Mesothelial cell of epicardium (in vitro differentiated cells): ENCODE measurements at regions not wholly inside any gene's neighbourhood (a gene's known extent, or its start where the extent isn't known, plus 50 kb on each side); places are given as distances from the start of the nearest gene placed in this dataset.

Experiments used
- DNase-seq, 2 experiments: peaks; one replicate each; pipeline ENCODE4 v3.0.0; 2021; ENCODE audit warnings: low spot score in 2 of 2; ENCODE audit not compliant: unreplicated experiment in 2 of 2
- H3K27ac Mint-ChIP-seq: 2 replicates; pipeline ENCODE4 v1.8.0; 2021; ENCODE audit warnings: mixed read lengths
- H3K27me3 Mint-ChIP-seq: 2 replicates; pipeline ENCODE4 v1.8.0; 2021; ENCODE audit warnings: low read depth, mixed read lengths
- H3K36me3 Mint-ChIP-seq: 2 replicates; pipeline ENCODE4 v1.8.0; 2021; ENCODE audit warnings: mixed read lengths
- H3K4me1 Mint-ChIP-seq: 2 replicates; pipeline ENCODE4 v1.8.0; 2021; ENCODE audit warnings: mixed read lengths
- H3K4me3 Mint-ChIP-seq: 2 replicates; pipeline ENCODE4 v1.8.0; 2021; ENCODE audit warnings: mild to moderate bottlenecking, moderate library complexity, mixed read lengths
- H3K9me3 Mint-ChIP-seq: 2 replicates; pipeline ENCODE4 v1.8.0; 2021; ENCODE audit warnings: mixed read lengths
- CTCF ChIP-seq: fragments of 200-600 bp; sonication (generic); IDR thresholded peaks from one replicate; pipeline ENCODE4 v1.5.0; 2021; ENCODE audit warnings: antibody characterized with exemption; ENCODE audit not compliant: unreplicated experiment

- no peak for TF ChIP-seq CTCF
- H3K4me3 Mint-ChIP-seq = no peak overlapping the region
- H3K9me3 Mint-ChIP-seq = no peaks in the 10 kb centered on the region
- H3K4me1 Mint-ChIP-seq = peaks cover 8% of the 10 kb centered on the region
- no peak overlapping the region for H3K27ac Mint-ChIP-seq
- DNase-seq = no peak
- H3K27me3 Mint-ChIP-seq = no peaks in the 10 kb centered on the region
- no peaks in the 10 kb centered on the region for H3K36me3 Mint-ChIP-seq
Observed at GRCh38 chr5:107803728-107804127, 133.0 kb upstream of the EFNA5 start.

- DNase-seq = no peak
Observed at GRCh38 chr5:107801061-107801460, 130.3 kb upstream of the EFNA5 start.

GRCh38 chr5:107799306-107799705 lies 128.6 kb upstream of the EFNA5 start:
- Mint-ChIP-seq H3K27me3 (no peaks in the 10 kb centered on the region), H3K4me1 (peaks cover 6% of the 10 kb centered on the region), H3K4me3 (no peak overlapping the region), H3K9me3 (peaks cover 5% of the 10 kb centered on the region), H3K36me3 (no peaks in the 10 kb centered on the region), H3K27ac (no peak overlapping the region)
- TF ChIP-seq CTCF = no peak
- DNase-seq = no peak

More at GRCh38 chr5:107801061-107801460, 130.3 kb upstream of the EFNA5 start:
- Mint-ChIP-seq H3K4me1 (peaks cover 8% of the 10 kb centered on the region), H3K27ac (no peak overlapping the region), H3K4me3 (no peak overlapping the region), H3K9me3 (peaks cover under 1% of the 10 kb centered on the region), H3K36me3 (no peaks in the 10 kb centered on the region), H3K27me3 (no peaks in the 10 kb centered on the region)
- no peak for TF ChIP-seq CTCF

GRCh38 chr5:107796797-107797196 lies 126.1 kb upstream of the EFNA5 start:
- no peaks in the 10 kb centered on the region for H3K36me3 Mint-ChIP-seq
- H3K27ac Mint-ChIP-seq = no peak overlapping the region
- no peaks in the 10 kb centered on the region for H3K27me3 Mint-ChIP-seq

GRCh38 chr5:107794741-107795140 lies 124.0 kb upstream of the EFNA5 start:
- peaks cover 9% of the 10 kb centered on the region for H3K9me3 Mint-ChIP-seq
- no peak for TF ChIP-seq CTCF
- peaks cover 4% of the 10 kb centered on the region for H3K4me1 Mint-ChIP-seq
- H3K4me3 Mint-ChIP-seq = no peak overlapping the region
- no peak for DNase-seq
- H3K36me3 Mint-ChIP-seq = no peaks in the 10 kb centered on the region
- no peak overlapping the region for H3K27ac Mint-ChIP-seq
- H3K27me3 Mint-ChIP-seq = no peaks in the 10 kb centered on the region

More at GRCh38 chr5:107796797-107797196, 126.1 kb upstream of the EFNA5 start:
- no peak for DNase-seq
- Mint-ChIP-seq H3K9me3 (peaks cover 9% of the 10 kb centered on the region), H3K4me3 (no peak overlapping the region), H3K4me1 (peaks cover 6% of the 10 kb centered on the region)
- no peak for TF ChIP-seq CTCF

- Mint-ChIP-seq H3K4me1 (no peaks in the 10 kb centered on the region), H3K9me3 (peaks cover 14% of the 10 kb centered on the region), H3K4me3 (no peak overlapping the region), H3K27ac (no peak overlapping the region), H3K27me3 (no peaks in the 10 kb centered on the region), H3K36me3 (no peaks in the 10 kb centered on the region)
- TF ChIP-seq CTCF = no peak
- no peak for DNase-seq
Observed at GRCh38 chr5:107792940-107793339, 122.2 kb upstream of the EFNA5 start.
